HEK293T (cell line): ENCODE measurements at regions not wholly inside any gene's neighbourhood (a gene's known extent, or its start where the extent isn't known, plus 50 kb on each side); places are given as distances from the start of the nearest gene placed in this dataset.

ENCODE experiments used
- FOXM1 ChIP-seq: fragments of 450-650 bp; IDR thresholded peaks from 2 replicates; pipeline ENCODE4 v1.6.1; 2017; ENCODE audit warnings: mild to moderate bottlenecking, borderline replicate concordance
- HDGF ChIP-seq: fragments of 450-650 bp; IDR thresholded peaks from 2 replicates; pipeline ENCODE4 v1.6.1; 2017; ENCODE audit warnings: antibody characterized with exemption, borderline replicate concordance
- SUZ12 ChIP-seq: fragments of 450-650 bp; IDR thresholded peaks from 2 replicates; pipeline ENCODE4 v1.6.1; 2016; ENCODE audit warnings: mild to moderate bottlenecking
- ZNF384 ChIP-seq: fragments of 450-650 bp; IDR thresholded peaks from 2 replicates; pipeline ENCODE4 v1.6.1; 2016

GRCh38 chr14:92258934-92259333 lies 64.0 kb upstream of the SLC24A4 start:
- no peak for TF ChIP-seq HDGF
- TF ChIP-seq SUZ12, result no peak
- TF ChIP-seq ZNF384, result no peak
- no peak for TF ChIP-seq FOXM1
